HG03097 (cell line): ENCODE measurements at regions not wholly inside any gene's neighbourhood (a gene's known extent, or its start where the extent isn't known, plus 50 kb on each side); places are given as distances from the start of the nearest gene placed in this dataset.

ENCODE experiments used
- ATAC-seq: cut with Tn5 transposase; IDR thresholded peaks from one replicate; pipeline ENCODE4 v1.9.1; 2021; ENCODE audit not compliant: unreplicated experiment, low FRiP score

- no peak for ATAC-seq
Observed at GRCh38 chr1:166221316-166221715, 54.5 kb upstream of the FAM78B start.

GRCh38 chr1:166233750-166234366 lies 67.1 kb upstream of the FAM78B start:
- no peak for ATAC-seq

DNA sequence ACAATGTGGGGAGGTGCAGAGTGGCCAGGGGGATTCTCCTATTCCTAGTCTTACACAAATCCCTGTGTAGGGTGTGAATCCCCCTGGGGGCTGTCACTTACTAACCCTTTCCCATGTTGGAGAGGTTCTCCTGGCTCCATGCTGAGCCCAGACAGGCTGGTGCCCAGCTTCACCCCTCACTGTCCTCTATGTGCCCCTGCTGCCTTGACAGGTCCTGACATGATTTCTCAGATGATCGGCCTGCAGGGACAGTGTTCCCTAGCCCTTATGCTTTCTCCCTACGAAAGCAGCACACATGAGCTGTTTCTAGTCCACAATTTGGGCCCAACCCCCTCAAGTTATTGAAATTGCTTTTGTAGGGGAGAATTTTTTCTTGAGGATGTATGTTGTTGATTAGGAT lies 68.9 kb upstream of the FAM78B start:
- no peak for ATAC-seq

GRCh38 chr1:166237675-166238074 lies 70.9 kb upstream of the FAM78B start:
- no peak for ATAC-seq

- ATAC-seq: no peak
Observed at GRCh38 chr1:166253076-166253779, 86.4 kb upstream of the FAM78B start.

- ATAC-seq: no peak
Observed at GRCh38 chr1:166258017-166258416, 91.2 kb upstream of the FAM78B start.

- ATAC-seq: no peak
Observed at GRCh38 chr1:166261511-166261910, 94.7 kb upstream of the FAM78B start.

DNA sequence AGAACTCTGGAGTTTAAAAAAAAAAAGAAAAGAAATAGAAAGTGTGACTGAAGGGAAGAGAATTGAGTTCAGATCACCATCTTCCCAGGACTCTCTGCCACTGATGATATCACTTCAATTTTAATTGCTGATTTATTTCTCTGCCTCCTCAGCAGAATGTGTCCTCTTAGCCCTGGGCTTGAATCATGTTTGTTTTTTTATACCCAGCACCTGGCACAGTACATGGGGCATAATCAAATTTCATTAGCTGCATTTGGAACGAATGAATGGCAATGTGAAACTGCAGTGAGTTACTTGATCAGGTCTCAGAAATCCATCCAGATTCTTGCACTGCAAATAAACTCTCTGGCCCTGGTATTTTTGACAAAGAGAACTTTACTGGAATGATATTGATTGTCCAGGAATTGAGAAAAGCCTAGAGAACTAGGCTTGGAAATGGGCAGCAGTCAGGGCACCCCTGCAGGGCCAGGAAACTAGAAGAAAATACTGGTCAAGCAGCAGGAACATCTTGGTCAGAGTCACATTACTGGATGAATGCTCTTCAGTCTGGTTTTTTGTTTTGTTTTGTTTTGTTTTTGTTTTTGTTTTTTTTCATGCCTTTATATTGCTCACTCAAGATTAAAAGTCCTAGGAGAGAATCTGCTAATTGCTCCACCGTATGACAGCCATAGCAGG lies 103.8 kb upstream of the FAM78B start:
- ATAC-seq: no peak

- ATAC-seq: no peak
Observed at GRCh38 chr1:166271151-166271538, 104.3 kb upstream of the FAM78B start.

DNA sequence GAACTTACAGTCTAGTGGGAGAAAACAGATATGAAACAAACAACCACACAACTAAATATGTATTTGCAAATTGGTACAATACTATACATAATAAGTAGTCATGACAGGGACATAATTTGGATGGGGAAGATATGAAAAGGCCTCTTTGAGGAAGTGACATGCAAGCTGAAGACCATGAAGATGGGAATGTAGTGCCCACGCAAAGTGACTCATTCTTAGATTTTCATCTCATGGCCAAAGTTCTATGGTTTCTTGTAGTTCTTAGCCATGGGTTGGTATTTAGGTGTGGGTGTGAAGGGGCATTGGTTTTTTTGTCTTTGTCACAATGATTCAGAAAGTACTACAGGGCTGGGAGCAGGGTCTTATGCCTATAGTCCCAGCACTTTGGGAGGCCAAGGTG lies 105.4 kb upstream of the FAM78B start:
- ATAC-seq: no peak

DNA sequence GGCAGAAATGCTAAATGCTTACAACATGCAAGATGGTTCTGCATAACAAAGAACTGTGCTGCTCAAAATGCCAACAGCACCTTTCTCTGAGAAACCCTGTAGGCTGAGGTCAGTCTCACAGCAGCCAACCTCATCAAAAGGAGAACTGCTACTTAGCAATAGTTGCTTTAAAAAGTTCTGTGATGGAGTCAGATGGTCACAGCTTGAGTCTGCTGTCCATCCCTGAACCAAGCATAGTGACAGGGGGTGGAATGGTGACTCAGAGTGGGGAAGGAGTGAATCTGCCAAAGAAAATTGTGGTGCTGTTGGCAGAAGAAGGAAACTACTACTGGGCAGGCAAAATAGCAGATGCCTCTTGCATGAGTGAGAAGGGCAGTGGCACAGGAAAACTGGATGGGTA lies 106.0 kb upstream of the FAM78B start:
- ATAC-seq: no peak

GRCh38 chr1:166273618-166274017 lies 106.8 kb upstream of the FAM78B start:
- ATAC-seq: no peak

GRCh38 chr1:166282391-166283137 lies 115.8 kb upstream of the FAM78B start:
- ATAC-seq: no peak

DNA sequence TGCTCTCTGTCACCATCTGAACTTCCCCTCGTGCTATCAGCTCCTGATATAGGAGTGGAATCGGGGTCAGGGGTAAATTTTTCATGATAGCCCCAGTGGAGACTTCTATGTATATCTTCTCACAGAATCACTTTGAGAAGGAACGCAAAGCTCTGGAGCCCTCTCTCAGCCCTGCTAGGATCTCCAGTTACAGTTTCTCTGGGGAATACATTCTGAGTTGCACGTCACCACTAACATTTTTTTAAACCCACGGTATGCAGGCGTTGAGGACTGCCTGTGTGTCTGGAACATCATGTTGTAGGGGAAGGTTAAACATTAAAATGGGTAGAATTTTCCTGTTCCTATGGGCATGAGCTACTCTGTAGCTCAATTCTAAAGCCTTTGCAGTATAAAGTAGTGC lies 116.4 kb upstream of the FAM78B start:
- no peak for ATAC-seq

DNA sequence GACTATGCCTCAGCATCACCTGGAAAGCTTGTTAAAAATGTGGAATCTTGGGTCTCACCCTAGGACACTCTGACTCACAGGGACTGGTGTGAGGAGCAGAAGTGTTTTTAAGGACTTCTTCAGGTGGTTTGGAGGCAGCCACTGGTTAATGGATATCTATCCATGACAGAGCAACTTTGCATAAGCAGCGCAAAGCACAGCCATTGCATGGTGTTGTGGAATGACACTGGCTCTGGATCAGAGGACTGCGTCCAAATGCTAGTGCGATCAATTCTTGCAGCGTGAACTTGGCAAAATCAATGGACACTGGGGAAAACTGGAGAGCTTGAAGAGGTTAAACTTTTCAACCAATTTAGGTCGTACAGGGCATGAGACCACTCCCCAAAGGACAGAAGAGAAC lies 116.8 kb upstream of the FAM78B start:
- no peak for ATAC-seq

- ATAC-seq: no peak
Observed at GRCh38 chr1:166289309-166290050, 122.7 kb upstream of the FAM78B start.

GRCh38 chr1:166295656-166296055 lies 128.9 kb upstream of the FAM78B start:
- ATAC-seq: no peak

DNA sequence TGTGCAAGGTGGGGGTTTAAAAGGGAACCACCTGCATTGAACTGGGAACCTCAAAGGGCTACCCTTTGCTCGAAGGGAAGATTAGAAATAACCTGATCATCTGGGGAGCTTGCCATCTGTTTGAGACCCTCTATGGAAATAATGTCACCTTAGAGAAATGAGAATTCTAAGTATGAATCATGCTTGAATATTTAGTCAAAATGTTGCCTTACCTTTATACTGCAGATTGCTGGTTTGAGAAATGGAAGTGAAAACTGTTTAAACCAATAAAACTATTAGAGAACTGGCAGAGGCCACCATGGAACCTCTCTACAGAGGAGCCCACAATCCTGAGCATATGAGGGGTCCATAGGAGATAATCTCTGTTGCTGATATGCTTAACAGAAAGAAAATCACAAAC lies 131.2 kb upstream of the FAM78B start:
- no peak for ATAC-seq

- ATAC-seq: no peak
Observed at GRCh38 chr1:166300767-166301166, 134.0 kb upstream of the FAM78B start.

- ATAC-seq: no peak
Observed at GRCh38 chr1:166302989-166303758, 136.4 kb upstream of the FAM78B start.
